Fibroblast of the aortic adventitia (primary cell): ENCODE measurements at regions not wholly inside any gene's neighbourhood (a gene's known extent, or its start where the extent isn't known, plus 50 kb on each side); places are given as distances from the start of the nearest gene placed in this dataset.

Experiments
- DNase-seq: peaks from one replicate; pipeline ENCODE4 v3.0.0-alpha.2; 2010; ENCODE audit warnings: low read depth
- H3K4me3 ChIP-seq: 2 replicates; pipeline ENCODE4 v1.5.1; 2011; ENCODE audit warnings: low read depth, mild to moderate bottlenecking, control low read depth, low read length, moderate library complexity
- CTCF ChIP-seq: IDR thresholded peaks from 2 replicates; pipeline ENCODE4 v1.5.1; 2011; ENCODE audit warnings: mild to moderate bottlenecking, low read length, control low read depth, inconsistent platforms; ENCODE audit not compliant: insufficient read depth

GRCh38 chr20:62550087-62550632, 74.4 kb upstream of the GATA5 start:
- DNase-seq = no peak
- no peak for TF ChIP-seq CTCF
- no peak overlapping the region for H3K4me3 ChIP-seq

DNA sequence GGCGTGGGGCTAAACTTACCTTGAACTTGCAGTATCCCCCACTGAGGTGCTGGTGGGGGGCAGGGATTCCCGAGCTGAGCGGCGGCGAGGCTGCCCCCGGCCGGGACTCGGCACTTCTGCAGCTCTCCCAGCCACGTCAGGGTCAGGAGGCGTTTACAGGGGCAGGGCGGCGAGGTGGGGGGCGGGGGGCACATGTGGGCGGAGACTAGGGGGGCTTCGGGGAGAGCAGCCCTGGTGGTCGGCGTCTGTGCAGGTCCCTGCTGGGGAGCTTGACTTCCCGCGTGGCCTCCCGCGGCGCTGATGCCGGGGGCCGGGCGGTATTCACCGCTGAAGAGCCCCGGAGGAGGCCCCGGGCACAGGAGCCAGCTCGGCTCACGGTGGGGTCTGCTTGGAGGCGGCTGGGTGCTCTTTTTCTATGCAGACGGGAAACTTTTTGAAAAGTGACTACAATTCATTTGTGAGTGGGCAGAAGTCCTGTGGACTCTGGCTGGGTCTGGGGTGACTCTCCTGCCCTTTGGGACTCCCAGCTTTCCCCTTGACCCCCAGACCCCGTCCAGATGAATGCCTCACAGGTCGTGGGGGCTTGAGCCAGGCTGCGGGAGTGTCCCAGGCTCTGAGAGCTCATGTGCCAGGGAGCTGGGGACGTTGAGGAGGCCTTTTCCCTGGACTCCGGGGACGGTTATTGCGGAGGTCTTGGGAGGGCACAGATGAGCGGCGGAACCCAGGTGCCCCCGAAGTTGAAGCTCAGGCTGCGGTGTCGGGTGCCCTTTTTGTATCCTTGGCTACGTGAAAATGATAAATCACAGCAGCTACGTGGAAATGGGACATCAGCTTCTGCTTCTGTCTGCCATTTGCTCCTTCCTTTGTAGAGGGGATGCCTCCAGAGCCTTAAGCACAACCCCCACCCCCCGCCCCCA, 75.9 kb upstream of the GATA5 start:
- no peak overlapping the region for H3K4me3 ChIP-seq
- no peak for DNase-seq
- no peak for TF ChIP-seq CTCF

- H3K4me3 ChIP-seq = no peak overlapping the region
- TF ChIP-seq CTCF = no peak
- no peak for DNase-seq
These were observed 76.8 kb upstream of the GATA5 start for GRCh38 chr20:62552613-62553012.

DNA sequence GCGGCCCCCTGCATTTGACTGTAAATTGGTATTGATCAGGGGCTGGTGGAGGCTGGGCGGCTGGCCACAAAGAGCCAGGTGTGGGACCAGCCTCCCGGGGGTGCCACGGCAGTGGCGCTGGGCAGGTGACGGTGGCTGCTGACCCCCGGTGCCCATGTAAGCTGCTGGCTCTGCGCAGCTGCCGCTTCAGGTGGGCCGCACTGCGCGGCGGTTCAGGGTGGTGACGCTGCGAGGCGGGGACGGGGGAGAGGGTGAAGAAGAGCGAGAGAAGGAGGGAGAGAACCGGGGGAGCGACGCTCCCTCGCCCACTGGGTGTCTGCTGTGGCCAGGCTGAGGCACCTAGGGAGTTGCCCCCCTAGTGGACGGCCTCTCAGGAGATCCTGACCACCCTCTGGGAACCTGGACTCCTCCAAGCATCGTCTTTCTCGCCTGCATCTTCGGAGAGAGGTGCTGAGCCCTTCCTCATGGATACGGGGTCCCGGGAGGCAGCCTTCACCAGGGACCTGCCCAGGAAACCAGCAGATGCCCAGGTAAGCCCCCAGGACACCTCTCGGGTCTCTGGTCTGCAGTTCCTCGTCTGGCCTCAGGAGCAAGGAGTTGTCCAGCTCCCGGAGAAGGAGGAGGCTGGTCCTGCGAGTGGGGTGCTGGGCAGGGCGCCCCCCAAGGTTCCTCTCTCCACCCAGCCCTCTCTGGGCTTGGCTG, 77.5 kb upstream of the GATA5 start:
- DNase-seq = no peak
- H3K4me3 ChIP-seq = no peak overlapping the region
- no peak for TF ChIP-seq CTCF

DNA sequence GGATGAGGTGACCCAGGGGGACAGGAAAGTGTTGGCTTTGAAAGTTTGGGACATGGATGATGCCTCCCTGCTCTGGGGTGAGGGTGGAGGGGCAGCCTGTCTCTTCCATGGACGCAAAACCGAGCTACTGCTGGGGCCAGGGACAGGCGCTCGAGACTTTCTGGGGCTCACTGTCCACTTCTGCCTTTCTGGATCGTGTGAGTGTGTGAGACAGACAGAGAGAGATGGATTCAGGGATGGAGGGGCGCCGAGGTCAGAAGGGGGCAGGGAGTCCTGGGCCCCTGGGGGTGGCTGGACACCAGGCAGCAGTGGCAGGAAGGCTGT, 78.0 kb upstream of the GATA5 start:
- TF ChIP-seq CTCF = no peak
- no peak for DNase-seq
- no peak overlapping the region for H3K4me3 ChIP-seq

- TF ChIP-seq CTCF = no peak
- DNase-seq = no peak
- no peak overlapping the region for H3K4me3 ChIP-seq
These were observed 78.6 kb upstream of the GATA5 start for GRCh38 chr20:62554214-62554897.
